Suprapubic skin (tissue), 4 donors: ENCODE measurements at regions not wholly inside any gene's neighbourhood (a gene's known extent, or its start where the extent isn't known, plus 50 kb on each side); places are given as distances from the start of the nearest gene placed in this dataset.
A peak's percentile ranks its signal among the peaks of the same experiment; 100 is the strongest.

Source experiments
- DNase-seq, 2 donors: peaks; one replicate each; pipeline ENCODE4 v3.0.0-alpha.2; 2019; ENCODE audit warnings: low spot score in 2 of 2
- H3K27ac ChIP-seq: fragments of 200-600 bp; sonication (generic); one replicate; pipeline ENCODE4 v1.5.1; 2019
- H3K27me3 ChIP-seq: fragments of 200-600 bp; sonication (generic); one replicate; pipeline ENCODE4 v1.5.1; 2019
- H3K36me3 ChIP-seq: fragments of 200-600 bp; sonication (generic); one replicate; pipeline ENCODE4 v1.5.1; 2019
- H3K4me1 ChIP-seq: fragments of 200-600 bp; sonication (generic); one replicate; pipeline ENCODE4 v1.5.1; 2019
- H3K4me3 ChIP-seq: fragments of 200-600 bp; sonication (generic); one replicate; pipeline ENCODE4 v1.5.1; 2019; ENCODE audit warnings: mild to moderate bottlenecking
- H3K9me3 ChIP-seq: fragments of 200-600 bp; sonication (generic); one replicate; pipeline ENCODE4 v1.5.1; 2019
- EP300 ChIP-seq: sonication (generic); formaldehyde crosslinking; IDR thresholded peaks from one replicate; pipeline ENCODE4 v1.6.1; 2017; ENCODE audit warnings: antibody characterized with exemption
- POLR2A ChIP-seq, 2 donors: fragments of 450-650 bp; IDR thresholded peaks; one replicate each; pipeline ENCODE4 v1.6.1; 2017; ENCODE audit warnings: antibody characterized with exemption in 2 of 2, mild to moderate bottlenecking in 2 of 2, moderate library complexity in 2 of 2
- POLR2AphosphoS5 ChIP-seq, 3 donors: sonication (generic); formaldehyde crosslinking; IDR thresholded peaks; one replicate each; pipeline ENCODE4 v1.6.1; 2017; ENCODE audit warnings: antibody characterized with exemption in 3 of 3
- WGBS: methylation state at CpG from one replicate; pipeline ENCODE4 v1.1.5; 2018; 5-methylcytosine and 5-hydroxymethylcytosine counted together
- TF ChIP-seq, protein P1 (sequence below), 2 donors: fragments of 200-600 bp in 1 of 2; fragments of 450-650 bp in 1 of 2; sonication (generic) in 1 of 2; IDR thresholded peaks; one replicate each; pipeline ENCODE4 v1.5.1; 2016 to 2019; ENCODE audit warnings: antibody characterized with exemption in 2 of 2, mild to moderate bottlenecking in 1 of 2, moderate library complexity in 1 of 2

DNA sequence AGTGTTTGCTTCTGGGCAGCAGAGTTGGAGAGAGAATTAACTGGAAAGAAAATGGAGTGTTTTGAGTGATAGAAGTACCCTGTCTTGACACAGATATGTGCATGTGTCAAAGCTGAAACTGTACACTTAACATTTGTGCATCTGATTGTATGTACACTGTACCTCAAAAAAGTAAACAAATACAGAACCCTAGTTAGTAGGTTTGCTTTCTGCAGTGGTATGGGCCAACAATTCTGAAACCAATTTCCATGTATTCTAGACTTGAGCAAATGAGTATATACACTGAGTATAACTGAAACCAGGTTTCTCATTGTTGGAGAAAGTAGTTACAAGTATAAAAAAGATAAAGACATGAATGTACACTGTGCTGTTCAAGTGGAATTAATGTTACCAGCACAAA, 52.4 kb downstream of the ELAPOR2 start:
- DNase-seq: no peak
- TF ChIP-seq EP300 (no peak), POLR2AphosphoS5 (IDR thresholded peaks at IDR 0.05) (no peak)
- TF ChIP-seq, protein P1, sequence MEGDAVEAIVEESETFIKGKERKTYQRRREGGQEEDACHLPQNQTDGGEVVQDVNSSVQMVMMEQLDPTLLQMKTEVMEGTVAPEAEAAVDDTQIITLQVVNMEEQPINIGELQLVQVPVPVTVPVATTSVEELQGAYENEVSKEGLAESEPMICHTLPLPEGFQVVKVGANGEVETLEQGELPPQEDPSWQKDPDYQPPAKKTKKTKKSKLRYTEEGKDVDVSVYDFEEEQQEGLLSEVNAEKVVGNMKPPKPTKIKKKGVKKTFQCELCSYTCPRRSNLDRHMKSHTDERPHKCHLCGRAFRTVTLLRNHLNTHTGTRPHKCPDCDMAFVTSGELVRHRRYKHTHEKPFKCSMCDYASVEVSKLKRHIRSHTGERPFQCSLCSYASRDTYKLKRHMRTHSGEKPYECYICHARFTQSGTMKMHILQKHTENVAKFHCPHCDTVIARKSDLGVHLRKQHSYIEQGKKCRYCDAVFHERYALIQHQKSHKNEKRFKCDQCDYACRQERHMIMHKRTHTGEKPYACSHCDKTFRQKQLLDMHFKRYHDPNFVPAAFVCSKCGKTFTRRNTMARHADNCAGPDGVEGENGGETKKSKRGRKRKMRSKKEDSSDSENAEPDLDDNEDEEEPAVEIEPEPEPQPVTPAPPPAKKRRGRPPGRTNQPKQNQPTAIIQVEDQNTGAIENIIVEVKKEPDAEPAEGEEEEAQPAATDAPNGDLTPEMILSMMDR (IDR thresholded peaks at IDR 0.05): no peak
- H3K4me3 ChIP-seq: no peak overlapping the region
- no peaks in the 10 kb centered on the region for H3K27me3 ChIP-seq
- no peaks in the 10 kb centered on the region for H3K36me3 ChIP-seq
- peaks cover 13% of the 10 kb centered on the region for H3K4me1 ChIP-seq
- no peaks in the 10 kb centered on the region for H3K9me3 ChIP-seq
- H3K27ac ChIP-seq: no peak overlapping the region

DNA sequence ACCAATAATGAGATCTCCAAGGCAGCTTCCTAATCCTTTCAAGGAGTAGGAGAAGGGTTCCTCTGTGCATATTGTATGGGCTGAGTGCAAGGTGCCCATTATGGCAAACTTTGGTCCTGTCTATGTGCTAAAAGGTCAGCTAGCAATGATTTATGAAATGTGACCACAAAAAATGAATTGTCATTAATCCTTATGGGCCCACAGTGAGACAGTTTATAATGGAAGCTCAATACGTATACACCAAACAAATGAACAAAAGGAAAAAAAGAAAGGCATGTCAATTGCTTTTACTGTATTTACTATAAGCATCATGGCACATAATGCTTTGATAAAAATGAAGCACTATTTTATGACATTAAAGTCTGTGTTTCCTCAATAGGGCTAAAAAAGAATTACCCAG, 54.5 kb downstream of the ELAPOR2 start:
- no peak overlapping the region for H3K4me3 ChIP-seq
- TF ChIP-seq EP300 (no peak), POLR2A (IDR thresholded peaks at IDR 0.05) (no peak), POLR2AphosphoS5 (IDR thresholded peaks at IDR 0.05) (no peak)
- TF ChIP-seq, protein P1 (IDR thresholded peaks at IDR 0.05): no peak
- H3K36me3 ChIP-seq: no peaks in the 10 kb centered on the region
- no peaks in the 10 kb centered on the region for H3K9me3 ChIP-seq
- H3K27ac ChIP-seq: no peak overlapping the region
- no peak for DNase-seq
- 92% methylated on average over 1 of the region's 1 CpG for WGBS
- no peaks in the 10 kb centered on the region for H3K27me3 ChIP-seq
- peaks cover 29% of the 10 kb centered on the region for H3K4me1 ChIP-seq

DNA sequence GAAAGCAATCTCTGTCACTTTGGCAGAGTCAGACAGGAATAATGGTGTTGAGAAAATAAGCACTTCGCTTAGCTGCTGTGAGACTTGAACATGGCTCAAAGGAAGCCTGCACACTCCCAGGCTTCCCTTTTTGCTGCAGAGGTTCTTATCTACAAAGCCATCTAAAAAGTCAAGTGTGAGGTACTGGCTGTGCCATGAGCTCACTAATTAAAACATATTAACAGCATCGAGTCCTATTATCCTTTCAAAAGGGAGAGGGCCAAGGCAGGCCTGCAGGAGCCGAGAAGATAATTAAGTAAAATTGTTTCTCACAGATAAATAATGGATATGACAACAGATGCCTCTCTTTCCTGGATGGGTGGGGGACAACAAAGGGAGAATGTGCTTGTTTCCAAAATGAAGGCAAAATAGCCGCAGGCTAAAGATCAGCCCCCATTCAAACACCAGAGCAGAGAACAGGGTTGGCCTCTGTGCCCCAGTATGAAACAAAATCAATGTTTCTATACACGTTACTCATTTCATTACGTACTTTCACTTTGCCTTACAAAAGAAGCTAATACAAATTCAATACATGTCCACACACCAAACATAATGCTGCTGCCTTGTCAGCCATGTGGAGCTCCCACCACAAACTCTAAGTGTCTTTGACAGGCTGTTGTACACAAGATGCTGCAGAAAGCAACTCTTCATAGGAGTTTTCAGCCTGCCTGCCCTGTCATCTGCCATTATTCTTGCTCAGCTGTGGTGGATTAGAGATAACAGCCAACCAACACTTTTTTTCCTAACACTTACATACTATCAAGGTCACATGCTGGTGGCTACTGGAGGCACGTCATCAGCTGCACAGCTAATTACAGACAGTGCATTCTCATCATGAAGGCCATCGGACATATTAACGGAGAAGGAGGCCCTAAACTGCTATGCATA, 55.3 kb downstream of the ELAPOR2 start:
- H3K9me3 ChIP-seq: no peaks in the 10 kb centered on the region
- H3K4me3 ChIP-seq: no peak overlapping the region
- H3K27ac ChIP-seq: peak overlapping the region; percentile 4
- peaks cover 31% of the 10 kb centered on the region for H3K4me1 ChIP-seq
- no peaks in the 10 kb centered on the region for H3K27me3 ChIP-seq
- no peak for TF ChIP-seq POLR2A (IDR thresholded peaks at IDR 0.05)
- no peak for TF ChIP-seq EP300
- no peak for TF ChIP-seq POLR2AphosphoS5 (IDR thresholded peaks at IDR 0.05)
- TF ChIP-seq, protein P1 (IDR thresholded peaks at IDR 0.05): no peak
- H3K36me3 ChIP-seq: no peaks in the 10 kb centered on the region
- DNase-seq: no peak
- 51% methylated on average over 9 of the region's 9 CpGs for WGBS

DNA sequence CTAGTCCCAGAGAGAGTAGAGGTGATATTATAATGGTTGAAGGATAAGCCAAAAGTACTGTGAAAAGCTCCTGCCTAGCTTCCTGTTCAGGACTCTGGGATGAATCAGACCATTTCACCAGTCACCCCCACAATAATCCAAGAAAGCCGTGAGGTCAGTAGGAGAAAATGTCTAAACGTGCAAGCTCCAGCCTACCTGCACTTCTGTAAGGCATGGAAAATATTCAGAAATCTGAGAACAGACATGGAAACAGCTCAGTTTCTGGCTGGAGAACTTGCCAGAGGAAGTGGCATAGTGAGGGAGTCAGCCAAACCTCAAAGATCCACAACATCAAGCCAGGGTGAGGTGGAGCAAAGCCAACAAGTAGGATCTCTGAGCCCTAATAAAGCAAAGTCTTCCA, 58.2 kb downstream of the ELAPOR2 start:
- no peak overlapping the region for H3K27ac ChIP-seq
- DNase-seq: no peak
- no peaks in the 10 kb centered on the region for H3K9me3 ChIP-seq
- no peaks in the 10 kb centered on the region for H3K36me3 ChIP-seq
- no peaks in the 10 kb centered on the region for H3K27me3 ChIP-seq
- TF ChIP-seq POLR2A (IDR thresholded peaks at IDR 0.05) (no peak), EP300 (no peak), POLR2AphosphoS5 (IDR thresholded peaks at IDR 0.05) (no peak)
- TF ChIP-seq, protein P1 (IDR thresholded peaks at IDR 0.05): no peak
- 34% methylated on average over 2 of the region's 2 CpGs for WGBS
- H3K4me1 ChIP-seq: peaks cover 31% of the 10 kb centered on the region
- H3K4me3 ChIP-seq: no peak overlapping the region

DNA sequence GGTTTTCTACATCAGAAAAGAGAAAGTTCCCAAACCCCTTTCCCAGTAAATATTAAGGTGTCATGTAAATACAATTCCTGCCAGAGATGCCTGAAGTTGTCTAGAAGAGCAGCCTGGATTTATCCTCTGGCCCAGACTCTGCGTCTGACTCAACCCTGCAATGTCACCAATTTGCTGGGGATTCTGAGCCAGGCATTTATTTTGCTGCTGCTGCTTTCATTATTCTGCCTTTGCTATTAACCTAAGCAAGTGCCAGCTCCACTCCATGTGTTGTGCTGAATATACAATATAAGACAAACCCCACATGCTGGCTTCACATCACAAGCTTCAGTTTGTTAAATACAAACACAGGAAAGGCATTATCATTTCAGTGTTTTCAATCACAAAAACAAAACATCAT, 59.1 kb downstream of the ELAPOR2 start:
- DNase-seq: no peak
- 33% methylated on average over 1 of the region's 1 CpG for WGBS
- TF ChIP-seq POLR2AphosphoS5 (IDR thresholded peaks at IDR 0.05): no peak
- no peak for TF ChIP-seq POLR2A (IDR thresholded peaks at IDR 0.05)

More for the DNA sequence above, 59.1 kb downstream of the ELAPOR2 start:
- no peaks in the 10 kb centered on the region for H3K27me3 ChIP-seq
- no peaks in the 10 kb centered on the region for H3K9me3 ChIP-seq
- H3K4me1 ChIP-seq: peaks cover 31% of the 10 kb centered on the region
- no peak overlapping the region for H3K27ac ChIP-seq
- H3K4me3 ChIP-seq: no peak overlapping the region
- H3K36me3 ChIP-seq: no peaks in the 10 kb centered on the region
